ENCODE measurements at regions not wholly inside any gene's neighbourhood (a gene's known extent, or its start where the extent isn't known, plus 50 kb on each side); places are given as distances from the start of the nearest gene placed in this dataset.

DNA sequence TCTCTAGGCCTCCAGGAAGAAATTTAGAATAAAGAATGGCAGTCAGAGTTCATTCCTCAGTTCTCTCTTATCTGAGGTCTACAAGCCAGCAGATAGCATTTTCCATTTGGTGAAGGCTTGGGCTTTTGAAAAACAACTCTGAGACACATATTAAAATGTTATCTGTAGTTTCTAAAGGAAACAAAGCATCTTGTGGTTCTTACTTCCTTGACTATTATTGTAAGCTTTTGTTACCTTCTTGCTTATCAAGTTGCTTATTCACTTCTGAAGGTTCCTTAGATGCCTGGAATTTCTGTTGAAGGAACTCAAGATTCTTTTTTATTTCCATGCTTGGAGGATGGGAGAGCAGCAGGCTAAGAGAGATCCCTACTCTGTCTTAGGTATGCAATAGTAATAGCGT is 79.2 kb upstream of the MRPS30 start:
- Histone ChIP-seq H2BK20ac (ENCODE audit: low read depth, low read length) (no peak overlapping the region), H3K4me2 (ENCODE audit: low read depth, low read length) (no peak overlapping the region), H2AFZ (replicated peaks; ENCODE audit: low read length, poor library complexity) (no peak overlapping the region), H2AK9ac (replicated peaks; ENCODE audit: low read depth, low read length, poor library complexity) (no peak overlapping the region), H3K56ac (ENCODE audit: extremely low read depth, insufficient read depth, low read length) (no peak overlapping the region), H2BK5ac (ENCODE audit: low read depth, low read length, poor library complexity, severe bottlenecking) (no peak overlapping the region), H3K14ac (replicated peaks; ENCODE audit: low read depth, low read length) (no peak overlapping the region), H3K4me3 (ENCODE audit: insufficient read depth, low read depth, low read length) (no peak overlapping the region), H3K9me1 (ENCODE audit: insufficient read depth, low read length) (no peaks in the 10 kb centered on the region), H3K4me1 (ENCODE audit: control insufficient read depth, insufficient read depth, low read length) (no peaks in the 10 kb centered on the region), H2BK15ac (ENCODE audit: low read depth, low read length) (no peak overlapping the region), H3K36me3 (ENCODE audit: control insufficient read depth, insufficient read depth, low read length) (no peaks in the 10 kb centered on the region), H2BK120ac (ENCODE audit: low read depth, low read length) (no peak overlapping the region), H3K9me3 (ENCODE audit: control insufficient read depth, insufficient read depth, low read length) (no peaks in the 10 kb centered on the region; the same call in 1 of the 2 replicates), H4K8ac (ENCODE audit: low read depth in 2 of 2, low read length in 2 of 2) (no peak overlapping the region), H3K27ac (ENCODE audit: insufficient read depth, low read length) (no peak overlapping the region), H3K18ac (ENCODE audit: low read depth, low read length) (no peak overlapping the region), H3K9ac (ENCODE audit: low read depth, low read length) (no peak overlapping the region), H3K79me1 (ENCODE audit: low read depth in 1 of 2, low read length in 2 of 2) (no peaks in the 10 kb centered on the region), H4K20me1 (ENCODE audit: insufficient read depth, low read length) (no peaks in the 10 kb centered on the region), H4K5ac (ENCODE audit: low read depth, low read length) (no peak overlapping the region), H4K91ac (ENCODE audit: insufficient read depth, low read depth, low read length) (no peak overlapping the region), H2AK5ac (ENCODE audit: low read depth, low read length) (no peak overlapping the region), H3K27me3 (ENCODE audit: control insufficient read depth, insufficient read depth, low read length) (no peaks in the 10 kb centered on the region), H3K4ac (ENCODE audit: low read depth, low read length) (no peak overlapping the region), H3K23ac (ENCODE audit: low read depth, low read length) (no peak overlapping the region)
- no peak for DNase-seq
- CTCF ChIA-PET = no interaction called here
- in situ Hi-C loops (cut with MboI; ENCODE audit: low sequenced_read_pairs) (no loop called here), intact Hi-C loops (cut with micrococcal nuclease) (no loop called here), dilution Hi-C loops (cut with HindIII; ENCODE audit: low sequenced_read_pairs, unreplicated experiment) (no loop called here)
- ATAC-seq (ENCODE audit: low read depth) = no peak
- POLR2A ChIA-PET (ENCODE audit: unreplicated experiment) = no interaction called here
- WGBS, 2 experiments (ENCODE audit: extremely low coverage in 2 of 2, insufficient read length in 1 of 2) = no CpG with 5 or more reads among the region's 1 CpG
- BruUV-seq (replicated peaks) = no TSS peak
- TF ChIP-seq, protein P1, sequence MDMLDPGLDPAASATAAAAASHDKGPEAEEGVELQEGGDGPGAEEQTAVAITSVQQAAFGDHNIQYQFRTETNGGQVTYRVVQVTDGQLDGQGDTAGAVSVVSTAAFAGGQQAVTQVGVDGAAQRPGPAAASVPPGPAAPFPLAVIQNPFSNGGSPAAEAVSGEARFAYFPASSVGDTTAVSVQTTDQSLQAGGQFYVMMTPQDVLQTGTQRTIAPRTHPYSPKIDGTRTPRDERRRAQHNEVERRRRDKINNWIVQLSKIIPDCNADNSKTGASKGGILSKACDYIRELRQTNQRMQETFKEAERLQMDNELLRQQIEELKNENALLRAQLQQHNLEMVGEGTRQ (IDR thresholded peaks at IDR 0.05; ENCODE audit: low read depth, low read length) = no peak

All from IMR-90 (cell line).